Right renal cortex interstitium (tissue), 3 donors: ENCODE measurements at regions not wholly inside any gene's neighbourhood (a gene's known extent, or its start where the extent isn't known, plus 50 kb on each side); places are given as distances from the start of the nearest gene placed in this dataset.
"Not testable (repeated sequence)": the region's sequence is repeated elsewhere in the genome, so short reads cannot be mapped to it uniquely, and the experiment has no call there.

ENCODE experiments used
- DNase-seq, 3 donors: peaks; one replicate each; pipeline ENCODE4 v3.0.0-alpha.2; 2013; ENCODE audit warnings: low read depth in 3 of 3, low spot score in 2 of 3

DNA sequence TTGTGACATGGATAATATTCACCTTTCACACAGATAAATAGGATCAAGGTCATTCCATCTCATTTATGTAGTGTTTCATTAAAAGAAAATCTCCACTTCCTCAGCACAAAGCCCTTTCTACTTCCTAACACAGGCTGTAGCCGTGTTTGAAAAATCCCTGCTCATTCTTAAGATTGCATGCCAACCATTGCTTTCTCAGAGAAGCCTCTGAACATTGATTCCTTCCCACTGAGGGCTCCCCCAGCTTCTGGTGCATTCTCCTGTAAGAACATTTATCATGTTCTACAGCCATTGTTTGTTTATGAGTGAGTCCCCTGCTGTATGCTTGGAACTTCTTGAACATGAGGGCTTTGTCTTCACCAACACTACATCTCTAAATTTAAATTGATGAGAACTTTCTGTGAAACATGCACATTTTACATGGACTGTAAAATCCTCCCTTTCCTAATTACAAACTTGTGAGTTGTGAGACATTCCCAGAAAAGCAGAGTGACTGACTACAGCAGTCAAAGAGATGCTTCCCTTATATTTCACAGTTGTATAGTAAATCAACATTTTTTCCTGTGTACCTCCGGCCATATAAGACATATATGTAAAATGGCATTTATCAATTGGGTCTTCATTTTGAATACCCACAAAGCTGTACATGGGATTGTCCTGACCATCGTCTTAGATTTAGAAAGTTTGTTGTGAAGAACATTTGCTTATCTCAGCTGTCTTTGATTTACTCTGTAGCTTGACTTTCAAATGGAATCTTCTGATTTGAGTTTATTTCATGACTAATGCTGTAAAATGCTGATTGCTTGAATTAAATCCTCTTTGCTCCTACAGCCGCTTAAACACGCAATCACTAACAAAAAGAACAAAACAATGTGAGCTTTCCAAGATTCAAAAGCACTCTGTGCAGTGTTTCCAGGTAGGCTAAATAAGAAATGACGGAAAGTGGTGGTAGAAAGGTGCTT, 600.5 kb upstream of the SLIT2 start:
- no peak for DNase-seq

GRCh38 chr4:19645589-19645988, 606.1 kb upstream of the SLIT2 start:
- no peak for DNase-seq

DNA sequence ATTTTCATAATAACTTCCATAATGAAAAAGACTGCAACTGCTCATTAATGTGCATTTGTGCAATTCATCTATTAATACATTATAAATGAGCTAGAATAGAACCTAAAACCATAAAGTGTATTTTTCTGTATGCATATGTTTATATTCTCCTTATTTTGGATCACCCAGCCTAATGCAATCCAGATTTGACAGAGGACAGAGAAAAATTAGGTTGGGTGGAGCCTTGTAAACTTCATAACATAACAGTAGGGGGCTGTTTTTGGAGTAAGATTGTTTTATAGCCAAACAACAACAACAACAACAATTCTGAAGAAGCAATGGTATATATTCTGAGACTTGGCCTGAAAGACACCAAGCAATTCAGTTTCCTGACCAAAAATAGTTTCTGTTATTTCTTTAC, 615.3 kb upstream of the SLIT2 start:
- DNase-seq = no peak

DNA sequence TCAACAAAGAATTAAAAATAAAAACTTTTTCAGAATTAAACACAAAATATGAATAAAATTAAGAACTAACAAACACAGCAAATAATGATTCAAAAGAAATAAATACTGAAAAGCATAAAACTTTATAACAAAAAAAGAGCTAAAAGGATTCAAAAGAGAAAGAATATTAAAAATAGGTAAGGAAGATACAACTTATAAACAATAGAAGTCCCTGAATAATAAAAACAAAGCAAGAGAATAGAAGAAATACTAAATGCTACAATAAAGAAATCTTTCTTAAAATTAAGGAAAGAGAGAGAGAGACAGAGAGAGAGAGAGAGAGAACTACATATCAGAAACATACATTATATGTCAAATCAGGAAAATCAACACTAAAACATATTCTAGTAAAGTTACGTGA, 619.9 kb upstream of the SLIT2 start:
- DNase-seq = no peak

GRCh38 chr4:19623866-19624265, 627.8 kb upstream of the SLIT2 start:
- DNase-seq = no peak

GRCh38 chr4:19615086-19615689, 636.5 kb upstream of the SLIT2 start:
- DNase-seq = no peak

- no peak for DNase-seq
Observed at GRCh38 chr4:19614171-19614570, 637.5 kb upstream of the SLIT2 start.

DNA sequence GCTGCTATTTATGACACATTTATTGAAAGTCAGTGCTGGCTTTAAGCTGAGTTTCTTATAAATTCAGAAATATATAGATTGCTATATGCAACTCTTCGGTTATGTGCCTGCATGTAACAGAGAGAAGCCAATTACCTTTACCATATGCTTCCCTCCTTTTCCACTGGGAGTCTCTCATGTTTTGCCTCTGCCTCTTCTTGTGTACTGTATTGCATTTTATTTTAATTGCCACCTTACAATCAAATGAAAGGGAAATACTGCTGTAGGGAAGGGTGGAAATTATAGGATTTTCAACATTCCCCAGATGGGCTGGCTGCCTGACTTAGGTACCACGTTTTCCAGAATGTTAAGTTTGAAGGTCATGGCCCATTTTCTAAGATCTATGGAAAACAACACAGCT, 655.4 kb upstream of the SLIT2 start:
- DNase-seq = no peak

GRCh38 chr4:19592391-19592790, 659.3 kb upstream of the SLIT2 start:
- no peak for DNase-seq

GRCh38 chr4:19583827-19584569, 667.7 kb upstream of the SLIT2 start:
- DNase-seq = no peak

GRCh38 chr4:19580095-19580494, 671.6 kb upstream of the SLIT2 start:
- DNase-seq = no peak

DNA sequence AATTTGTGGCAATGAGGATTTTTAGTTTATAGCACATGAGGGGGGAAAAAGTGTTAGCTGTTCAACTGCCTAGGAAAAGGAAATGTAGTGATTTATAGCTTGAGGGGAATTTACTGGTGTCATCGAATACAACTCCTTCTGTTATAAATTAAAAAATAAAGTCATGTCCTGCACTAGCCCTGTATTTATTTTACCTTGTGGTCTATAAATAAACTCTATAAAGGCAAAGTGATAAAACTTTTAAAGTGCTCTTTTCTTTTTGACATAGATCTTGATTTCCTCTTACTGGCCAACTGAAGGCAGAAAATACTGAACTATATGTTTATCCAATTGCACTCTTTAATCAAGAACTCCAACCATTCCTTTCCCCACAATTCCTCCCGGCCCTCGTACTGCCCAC, 672.1 kb upstream of the SLIT2 start:
- no peak for DNase-seq

- DNase-seq = peak in 1 of 3 donors; percentile 33
Observed at GRCh38 chr4:19577097-19577496, 674.6 kb upstream of the SLIT2 start.

DNA sequence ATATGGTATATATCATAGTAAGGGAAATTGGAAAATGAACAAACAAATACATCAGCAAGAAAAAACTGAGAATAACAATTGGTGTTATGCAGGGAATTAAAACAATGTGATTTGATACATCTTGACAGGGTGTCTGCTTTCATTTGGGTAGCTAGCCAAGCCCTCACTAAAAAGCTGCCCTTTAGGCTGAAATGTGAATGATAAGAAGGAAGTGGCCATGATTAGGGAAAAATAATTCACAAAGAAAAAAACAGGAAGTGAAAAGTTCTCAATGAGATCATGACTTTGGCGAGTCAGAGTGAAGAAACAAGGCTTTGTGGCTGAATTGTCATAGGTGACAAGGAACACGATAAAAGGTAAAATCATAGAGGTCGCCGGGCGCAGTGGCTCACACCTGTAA, 675.8 kb upstream of the SLIT2 start:
- no peak for DNase-seq

DNA sequence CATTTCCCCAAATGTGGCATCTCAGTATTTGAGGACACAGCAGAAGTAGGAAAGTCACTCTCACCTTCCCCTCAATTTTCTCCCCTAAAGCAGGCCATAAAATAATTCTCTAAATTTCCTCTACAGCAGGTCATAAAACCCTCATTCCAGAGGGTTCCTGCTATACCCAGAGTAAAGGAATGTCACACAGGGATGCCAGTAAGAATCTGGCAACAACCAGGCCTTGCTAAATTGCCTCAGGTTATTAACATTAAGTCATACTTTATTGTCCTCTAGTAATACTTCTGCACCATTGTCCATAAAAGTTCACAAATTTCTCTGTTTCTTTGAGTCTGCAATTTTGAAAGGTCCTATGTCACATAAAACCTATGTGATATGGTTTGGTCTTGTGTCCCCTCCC, 685.7 kb upstream of the SLIT2 start:
- no peak for DNase-seq

GRCh38 chr4:19562456-19562855, 689.2 kb upstream of the SLIT2 start:
- DNase-seq = no peak

DNA sequence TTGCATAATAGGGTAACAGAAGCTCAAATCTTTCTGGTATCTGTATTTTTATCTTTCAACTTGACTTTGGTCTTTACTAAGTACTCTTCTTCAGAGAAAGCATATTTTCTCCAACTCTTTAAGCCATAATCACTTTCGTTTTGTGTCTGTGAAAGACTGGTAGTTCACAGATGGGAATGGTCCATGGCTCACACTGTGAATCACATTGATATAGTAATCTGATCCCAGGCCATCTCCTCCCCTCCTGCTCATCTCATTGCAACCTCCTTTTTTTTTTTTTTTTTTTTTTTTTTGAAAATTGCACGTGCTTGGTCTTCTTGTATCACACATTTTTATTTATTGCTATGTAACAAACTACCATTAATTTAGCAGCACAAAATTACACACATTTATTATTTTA, 694.5 kb upstream of the SLIT2 start:
- DNase-seq = no peak

GRCh38 chr4:19556276-19556675, 695.4 kb upstream of the SLIT2 start:
- DNase-seq = not testable (repeated sequence)

- DNase-seq = no peak
Observed at GRCh38 chr4:19547463-19547862, 704.2 kb upstream of the SLIT2 start.

GRCh38 chr4:19544446-19545125, 707.1 kb upstream of the SLIT2 start:
- DNase-seq = no peak
